WERI-Rb-1 (cell line): ENCODE measurements at regions not wholly inside any gene's neighbourhood (a gene's known extent, or its start where the extent isn't known, plus 50 kb on each side); places are given as distances from the start of the nearest gene placed in this dataset.
"Not testable (repeated sequence)": the region's sequence is repeated elsewhere in the genome, so short reads cannot be mapped to it uniquely, and the experiment has no call there.

ENCODE experiments used
- DNase-seq: peaks from one replicate; pipeline ENCODE4 v3.0.0-alpha.2; 2020
- H3K27ac ChIP-seq: fragments of 250-450 bp; sonication (Bioruptor Pico); 2 replicates; pipeline ENCODE4 v1.5.1; 2020; ENCODE audit warnings: mild to moderate bottlenecking, moderate library complexity
- H3K27me3 ChIP-seq: fragments of 250-450 bp; sonication (Bioruptor Pico); 2 replicates; pipeline ENCODE4 v1.5.1; 2021; ENCODE audit warnings: mild to moderate bottlenecking, low read depth, moderate library complexity; ENCODE audit not compliant: insufficient read depth, severe bottlenecking
- H3K36me3 ChIP-seq: fragments of 250-450 bp; sonication (Bioruptor Pico); 2 replicates; pipeline ENCODE4 v1.5.1; 2020; ENCODE audit warnings: mild to moderate bottlenecking, moderate library complexity
- H3K4me3 ChIP-seq: 2 replicates; pipeline ENCODE4 v1.5.1; 2011; ENCODE audit warnings: low read depth, mild to moderate bottlenecking, control low read depth, low read length
- H3K9me3 ChIP-seq: fragments of 250-450 bp; sonication (Bioruptor Pico); 2 replicates; pipeline ENCODE4 v1.5.1; 2021; ENCODE audit warnings: mild to moderate bottlenecking, moderate library complexity; ENCODE audit not compliant: severe bottlenecking
- CTCF ChIP-seq: IDR thresholded peaks from 2 replicates; pipeline ENCODE4 v1.5.1; 2011; ENCODE audit warnings: low read depth, mild to moderate bottlenecking, control low read depth, inconsistent platforms, low read length

- Histone ChIP-seq H3K36me3 (no peaks in the 10 kb centered on the region), H3K4me3 (no peak overlapping the region), H3K27me3 (no peaks in the 10 kb centered on the region), H3K9me3 (no peaks in the 10 kb centered on the region), H3K27ac (peak overlapping the region; percentile 68)
- DNase-seq = peak; percentile 15
- no peak for TF ChIP-seq CTCF
These were observed 51.9 kb upstream of the RBM47 start for GRCh38 chr4:40681600-40681999.

- no peaks in the 10 kb centered on the region for H3K36me3 ChIP-seq
- no peak overlapping the region for H3K27ac ChIP-seq
- no peak for DNase-seq
- H3K27me3 ChIP-seq = no peaks in the 10 kb centered on the region
- H3K9me3 ChIP-seq = no peaks in the 10 kb centered on the region
- no peak for TF ChIP-seq CTCF
- no peak overlapping the region for H3K4me3 ChIP-seq
These were observed 52.8 kb upstream of the RBM47 start for GRCh38 chr4:40682290-40683101.

GRCh38 chr4:40683536-40684145 is 54.0 kb upstream of the RBM47 start:
- not testable (repeated sequence) for H3K36me3 ChIP-seq, H3K9me3 ChIP-seq, DNase-seq, H3K27me3 ChIP-seq, H3K27ac ChIP-seq, H3K4me3 ChIP-seq

- no peak for TF ChIP-seq CTCF
- no peaks in the 10 kb centered on the region for H3K9me3 ChIP-seq
These were observed 54.7 kb upstream of the RBM47 start for GRCh38 chr4:40684404-40684803.

GRCh38 chr4:40685300-40685699 is 55.6 kb upstream of the RBM47 start:
- TF ChIP-seq CTCF = no peak
- H3K27me3 ChIP-seq = no peaks in the 10 kb centered on the region

More at GRCh38 chr4:40684404-40684803, 54.7 kb upstream of the RBM47 start:
- Histone ChIP-seq H3K27me3 (no peaks in the 10 kb centered on the region), H3K36me3 (no peaks in the 10 kb centered on the region), H3K27ac (no peak overlapping the region), H3K4me3 (no peak overlapping the region)
- no peak for DNase-seq

GRCh38 chr4:40686081-40686913 is 56.6 kb upstream of the RBM47 start:
- DNase-seq = no peak
- H3K9me3 ChIP-seq = no peaks in the 10 kb centered on the region
- no peak for TF ChIP-seq CTCF
- H3K27ac ChIP-seq = no peak overlapping the region
- no peaks in the 10 kb centered on the region for H3K36me3 ChIP-seq
- H3K27me3 ChIP-seq = no peaks in the 10 kb centered on the region
- no peak overlapping the region for H3K4me3 ChIP-seq

More at GRCh38 chr4:40685300-40685699, 55.6 kb upstream of the RBM47 start:
- no peak for DNase-seq
- Histone ChIP-seq H3K27ac (no peak overlapping the region), H3K36me3 (no peaks in the 10 kb centered on the region), H3K4me3 (no peak overlapping the region), H3K9me3 (no peaks in the 10 kb centered on the region)
